ENCODE measurements at regions not wholly inside any gene's neighbourhood (a gene's known extent, or its start where the extent isn't known, plus 50 kb on each side); places are given as distances from the start of the nearest gene placed in this dataset.

GRCh38 chr10:132480356-132480755 is 57.2 kb upstream of the INPP5A start:
- TF ChIP-seq EZH2phosphoT487 (IDR thresholded peaks at IDR 0.05; ENCODE audit: borderline replicate concordance, low read length) = no peak
- TF ChIP-seq CTCF (conservative IDR thresholded peaks at IDR 0.05; ENCODE audit: low read depth, low read length) = no peak
- no peak for TF ChIP-seq EZH2 (IDR thresholded peaks at IDR 0.05; ENCODE audit: low read length, unreplicated experiment)
